ENCODE measurements at regions not wholly inside any gene's neighbourhood (a gene's known extent, or its start where the extent isn't known, plus 50 kb on each side); places are given as distances from the start of the nearest gene placed in this dataset.

DNA sequence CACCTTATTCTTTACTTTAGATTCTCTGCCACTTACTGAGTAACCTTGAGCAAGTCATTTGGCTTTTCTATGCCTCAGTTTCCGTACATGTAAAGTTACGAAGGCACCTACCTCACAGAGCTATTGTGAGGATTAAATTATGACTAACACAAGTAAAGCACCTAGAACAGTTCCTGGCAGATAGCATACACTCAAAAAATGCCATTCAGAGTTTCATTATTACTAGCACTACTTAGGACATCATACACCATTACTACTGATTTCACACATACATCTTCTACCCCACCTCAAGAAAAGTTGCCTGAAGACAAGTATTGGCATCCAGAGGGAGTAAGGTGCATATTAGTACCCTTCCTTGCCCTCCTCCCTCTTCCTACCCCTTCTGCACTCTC lies 107.8 kb downstream of the OGFRL1 start:
- POLR2A ChIA-PET, result interaction anchor here (1.2 kb wide), 1 partner anchor 9 kb away, joined by 3 read pairs; no protein-coding TSS in a partner anchor
- TF ChIP-seq JUN (IDR thresholded peaks at IDR 0.05; ENCODE audit: borderline replicate concordance, insufficient read depth, insufficient read length, low read depth) (no peak), POLR2A (IDR thresholded peaks at IDR 0.05; ENCODE audit: low read depth, low read length) (no peak), MYC (IDR thresholded peaks at IDR 0.05; ENCODE audit: low read depth, low read length) (no peak), FOS (IDR thresholded peaks at IDR 0.05; ENCODE audit: borderline replicate concordance, insufficient read depth, low read length) (no peak), EZH2 (IDR thresholded peaks at IDR 0.05; ENCODE audit: borderline replicate concordance, low read depth, low read length, severe bottlenecking) (no peak), POLR2AphosphoS5 (IDR thresholded peaks at IDR 0.05; ENCODE audit: insufficient read depth, low read depth, low read length) (no peak), GATA2 (IDR thresholded peaks at IDR 0.05; ENCODE audit: insufficient read depth, insufficient read length, low read depth, low read length) (no peak)
- TF ChIP-seq, protein P1, sequence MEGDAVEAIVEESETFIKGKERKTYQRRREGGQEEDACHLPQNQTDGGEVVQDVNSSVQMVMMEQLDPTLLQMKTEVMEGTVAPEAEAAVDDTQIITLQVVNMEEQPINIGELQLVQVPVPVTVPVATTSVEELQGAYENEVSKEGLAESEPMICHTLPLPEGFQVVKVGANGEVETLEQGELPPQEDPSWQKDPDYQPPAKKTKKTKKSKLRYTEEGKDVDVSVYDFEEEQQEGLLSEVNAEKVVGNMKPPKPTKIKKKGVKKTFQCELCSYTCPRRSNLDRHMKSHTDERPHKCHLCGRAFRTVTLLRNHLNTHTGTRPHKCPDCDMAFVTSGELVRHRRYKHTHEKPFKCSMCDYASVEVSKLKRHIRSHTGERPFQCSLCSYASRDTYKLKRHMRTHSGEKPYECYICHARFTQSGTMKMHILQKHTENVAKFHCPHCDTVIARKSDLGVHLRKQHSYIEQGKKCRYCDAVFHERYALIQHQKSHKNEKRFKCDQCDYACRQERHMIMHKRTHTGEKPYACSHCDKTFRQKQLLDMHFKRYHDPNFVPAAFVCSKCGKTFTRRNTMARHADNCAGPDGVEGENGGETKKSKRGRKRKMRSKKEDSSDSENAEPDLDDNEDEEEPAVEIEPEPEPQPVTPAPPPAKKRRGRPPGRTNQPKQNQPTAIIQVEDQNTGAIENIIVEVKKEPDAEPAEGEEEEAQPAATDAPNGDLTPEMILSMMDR (IDR thresholded peaks at IDR 0.05; ENCODE audit: extremely low read depth in 1 of 2, insufficient read depth in 1 of 2, low read depth in 1 of 2, low read length in 2 of 2), result no peak
- TF ChIP-seq, protein P2, sequence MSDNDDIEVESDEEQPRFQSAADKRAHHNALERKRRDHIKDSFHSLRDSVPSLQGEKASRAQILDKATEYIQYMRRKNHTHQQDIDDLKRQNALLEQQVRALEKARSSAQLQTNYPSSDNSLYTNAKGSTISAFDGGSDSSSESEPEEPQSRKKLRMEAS (IDR thresholded peaks at IDR 0.05; ENCODE audit: insufficient read depth, insufficient read length), result no peak
- Histone ChIP-seq H3K9me1 (replicated peaks; ENCODE audit: control insufficient read depth, extremely low read depth, insufficient read depth, low read length) (no peaks in the 10 kb centered on the region), H3K4me2 (ENCODE audit: insufficient read depth, low read length) (no peak overlapping the region), H3K27ac (ENCODE audit: insufficient read depth, low read depth, low read length) (no peak overlapping the region), H3K4me1 (ENCODE audit: control insufficient read depth, extremely low read depth, insufficient read depth, low read length) (peaks cover 57% of the 10 kb centered on the region), H2AFZ (ENCODE audit: low read depth, low read length) (no peak overlapping the region), H3K9me3 (replicated peaks; ENCODE audit: control insufficient read depth, insufficient read depth, low read length) (no peaks in the 10 kb centered on the region), H3K9ac (replicated peaks; ENCODE audit: extremely low read depth, insufficient read depth, low read length) (no peak overlapping the region), H4K20me1 (replicated peaks; ENCODE audit: control insufficient read depth, extremely low read depth, insufficient read depth, low read length) (no peaks in the 10 kb centered on the region), H3K27me3 (ENCODE audit: control insufficient read depth in 2 of 2, insufficient read depth in 2 of 2, low read length in 2 of 2) (no peaks in the 10 kb centered on the region), H3K4me3 (replicated peaks in 1 of 3; ENCODE audit: insufficient read depth in 1 of 3, low read depth in 1 of 3, low read length in 3 of 3) (no peak overlapping the region), H3K36me3 (ENCODE audit: control insufficient read depth in 2 of 2, extremely low read depth in 1 of 2, insufficient read depth in 2 of 2, low read length in 2 of 2) (peaks cover 2 to 6% of the 10 kb centered on the region in 2 experiments), H3K79me2 (ENCODE audit: control insufficient read depth, insufficient read depth, low read length) (peaks cover 54% of the 10 kb centered on the region)
- intact Hi-C loops (cut with micrococcal nuclease) (no loop called here), dilution Hi-C loops (cut with MboI; ENCODE audit: extremely low pct_ligation_motif_present, low sequenced_read_pairs) (loop anchor here (25.0 kb wide), 1 partner anchor 116 kb away; no protein-coding TSS in a partner anchor)
- CTCF ChIA-PET, result interaction anchor here (1.2 to 2.0 kb wide), 5 partner anchors 8 to 114 kb away, joined by 3 to 16 read pairs (median 7); no protein-coding TSS in a partner anchor
- no TSS peak for BruUV-seq (replicated peaks)
- no peak for FAIRE-seq
- DNase-seq (ENCODE audit: low read depth, low spot score), result no peak
